Neutrophil (primary cell): ENCODE measurements at regions not wholly inside any gene's neighbourhood (a gene's known extent, or its start where the extent isn't known, plus 50 kb on each side); places are given as distances from the start of the nearest gene placed in this dataset.

ENCODE experiments used
- H3K27ac ChIP-seq: fragments of 200-600 bp; sonication (generic); 2 replicates; pipeline ENCODE4 v1.5.1; 2016; ENCODE audit warnings: mild to moderate bottlenecking, moderate library complexity
- H3K27me3 ChIP-seq: fragments of 200-600 bp; sonication (generic); 2 replicates; pipeline ENCODE4 v1.6.0; 2016; ENCODE audit warnings: mild to moderate bottlenecking
- H3K36me3 ChIP-seq: fragments of 200-600 bp; sonication (generic); 2 replicates; pipeline ENCODE4 v1.5.1; 2017
- H3K4me1 ChIP-seq, 2 experiments: fragments of 200-600 bp in 1 of 2; sonication (generic) in 1 of 2; 1 replicate in 1 of 2; 2 replicates in 1 of 2; pipeline versions ENCODE4 v1.5.1 to v1.6.1; 2013 to 2016; ENCODE audit warnings: low read depth in 1 of 2, low read length in 1 of 2, mild to moderate bottlenecking in 1 of 2, moderate library complexity in 1 of 2; ENCODE audit not compliant: control insufficient read depth in 1 of 2, insufficient read depth in 1 of 2
- H3K4me3 ChIP-seq, 2 experiments: fragments of 200-600 bp in 1 of 2; sonication (generic) in 1 of 2; 1 replicate in 1 of 2; 2 replicates in 1 of 2; pipeline ENCODE4 v1.5.1; 2013 to 2016; ENCODE audit warnings: low read depth in 1 of 2, low read length in 1 of 2, mild to moderate bottlenecking in 1 of 2, moderate library complexity in 1 of 2
- H3K9me3 ChIP-seq: fragments of 200-600 bp; sonication (generic); 2 replicates; pipeline ENCODE4 v1.5.1; 2016
- TF ChIP-seq, protein P1 (sequence below): fragments of 200-600 bp; sonication (generic); IDR thresholded peaks from 2 replicates; pipeline ENCODE4 v1.5.1; 2016; ENCODE audit warnings: antibody characterized with exemption

GRCh38 chr1:228982637-228983036, 247.4 kb downstream of the RHOU start:
- peaks cover 94% of the 10 kb centered on the region in 2 experiments for H3K4me1 ChIP-seq
- peak overlapping the region; percentile 85 for H3K27ac ChIP-seq
- TF ChIP-seq, protein P1, sequence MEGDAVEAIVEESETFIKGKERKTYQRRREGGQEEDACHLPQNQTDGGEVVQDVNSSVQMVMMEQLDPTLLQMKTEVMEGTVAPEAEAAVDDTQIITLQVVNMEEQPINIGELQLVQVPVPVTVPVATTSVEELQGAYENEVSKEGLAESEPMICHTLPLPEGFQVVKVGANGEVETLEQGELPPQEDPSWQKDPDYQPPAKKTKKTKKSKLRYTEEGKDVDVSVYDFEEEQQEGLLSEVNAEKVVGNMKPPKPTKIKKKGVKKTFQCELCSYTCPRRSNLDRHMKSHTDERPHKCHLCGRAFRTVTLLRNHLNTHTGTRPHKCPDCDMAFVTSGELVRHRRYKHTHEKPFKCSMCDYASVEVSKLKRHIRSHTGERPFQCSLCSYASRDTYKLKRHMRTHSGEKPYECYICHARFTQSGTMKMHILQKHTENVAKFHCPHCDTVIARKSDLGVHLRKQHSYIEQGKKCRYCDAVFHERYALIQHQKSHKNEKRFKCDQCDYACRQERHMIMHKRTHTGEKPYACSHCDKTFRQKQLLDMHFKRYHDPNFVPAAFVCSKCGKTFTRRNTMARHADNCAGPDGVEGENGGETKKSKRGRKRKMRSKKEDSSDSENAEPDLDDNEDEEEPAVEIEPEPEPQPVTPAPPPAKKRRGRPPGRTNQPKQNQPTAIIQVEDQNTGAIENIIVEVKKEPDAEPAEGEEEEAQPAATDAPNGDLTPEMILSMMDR = no peak
- peak overlapping the region in 1 of 2 experiments; percentile 9 for H3K4me3 ChIP-seq
- no peaks in the 10 kb centered on the region for H3K27me3 ChIP-seq
- no peaks in the 10 kb centered on the region for H3K9me3 ChIP-seq
- no peaks in the 10 kb centered on the region for H3K36me3 ChIP-seq

DNA sequence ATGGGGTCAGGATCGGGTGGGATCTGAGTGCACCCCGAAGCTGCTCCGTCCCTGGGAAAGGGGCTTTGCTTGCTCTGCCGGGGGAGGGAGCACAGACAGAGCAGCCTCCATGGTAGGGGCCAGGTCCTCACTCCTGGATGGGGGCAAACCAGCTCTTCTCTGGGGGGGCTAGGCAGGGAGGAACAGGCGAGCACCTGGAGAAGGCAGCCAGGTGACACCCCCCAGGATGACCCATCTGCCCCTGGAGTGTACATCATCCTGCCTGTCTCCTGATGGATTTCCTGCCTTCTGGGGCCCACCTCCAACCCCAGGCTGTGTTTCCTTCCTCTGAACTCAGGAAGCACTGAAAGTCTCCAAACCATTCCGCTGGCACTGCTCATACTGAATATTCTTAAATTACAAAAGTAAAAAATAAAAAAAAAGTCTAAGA, 248.0 kb downstream of the RHOU start:
- peak overlapping the region in 1 of 2 experiments; percentile 9 for H3K4me3 ChIP-seq
- no peaks in the 10 kb centered on the region for H3K36me3 ChIP-seq
- TF ChIP-seq, protein P1 = no peak
- H3K27me3 ChIP-seq = no peaks in the 10 kb centered on the region
- peaks cover 94 to 98% of the 10 kb centered on the region in 2 experiments for H3K4me1 ChIP-seq
- peak overlapping the region; percentile 85 for H3K27ac ChIP-seq
- H3K9me3 ChIP-seq = no peaks in the 10 kb centered on the region

GRCh38 chr1:228983661-228984060, 248.4 kb downstream of the RHOU start:
- Histone ChIP-seq H3K36me3 (no peaks in the 10 kb centered on the region), H3K4me3 (no peak overlapping the region), H3K27ac (peak overlapping the region; percentile 85), H3K27me3 (no peaks in the 10 kb centered on the region), H3K4me1 (peaks cover 89 to 94% of the 10 kb centered on the region in 2 experiments), H3K9me3 (no peaks in the 10 kb centered on the region)
- TF ChIP-seq, protein P1 = no peak

GRCh38 chr1:228984107-228984506, 248.8 kb downstream of the RHOU start:
- TF ChIP-seq, protein P1 = no peak
- peak overlapping the region; percentile 85 for H3K27ac ChIP-seq
- H3K4me1 ChIP-seq = peaks cover 85 to 90% of the 10 kb centered on the region in 2 experiments
- H3K27me3 ChIP-seq = no peaks in the 10 kb centered on the region
- no peaks in the 10 kb centered on the region for H3K9me3 ChIP-seq
- no peaks in the 10 kb centered on the region for H3K36me3 ChIP-seq
- no peak overlapping the region for H3K4me3 ChIP-seq

DNA sequence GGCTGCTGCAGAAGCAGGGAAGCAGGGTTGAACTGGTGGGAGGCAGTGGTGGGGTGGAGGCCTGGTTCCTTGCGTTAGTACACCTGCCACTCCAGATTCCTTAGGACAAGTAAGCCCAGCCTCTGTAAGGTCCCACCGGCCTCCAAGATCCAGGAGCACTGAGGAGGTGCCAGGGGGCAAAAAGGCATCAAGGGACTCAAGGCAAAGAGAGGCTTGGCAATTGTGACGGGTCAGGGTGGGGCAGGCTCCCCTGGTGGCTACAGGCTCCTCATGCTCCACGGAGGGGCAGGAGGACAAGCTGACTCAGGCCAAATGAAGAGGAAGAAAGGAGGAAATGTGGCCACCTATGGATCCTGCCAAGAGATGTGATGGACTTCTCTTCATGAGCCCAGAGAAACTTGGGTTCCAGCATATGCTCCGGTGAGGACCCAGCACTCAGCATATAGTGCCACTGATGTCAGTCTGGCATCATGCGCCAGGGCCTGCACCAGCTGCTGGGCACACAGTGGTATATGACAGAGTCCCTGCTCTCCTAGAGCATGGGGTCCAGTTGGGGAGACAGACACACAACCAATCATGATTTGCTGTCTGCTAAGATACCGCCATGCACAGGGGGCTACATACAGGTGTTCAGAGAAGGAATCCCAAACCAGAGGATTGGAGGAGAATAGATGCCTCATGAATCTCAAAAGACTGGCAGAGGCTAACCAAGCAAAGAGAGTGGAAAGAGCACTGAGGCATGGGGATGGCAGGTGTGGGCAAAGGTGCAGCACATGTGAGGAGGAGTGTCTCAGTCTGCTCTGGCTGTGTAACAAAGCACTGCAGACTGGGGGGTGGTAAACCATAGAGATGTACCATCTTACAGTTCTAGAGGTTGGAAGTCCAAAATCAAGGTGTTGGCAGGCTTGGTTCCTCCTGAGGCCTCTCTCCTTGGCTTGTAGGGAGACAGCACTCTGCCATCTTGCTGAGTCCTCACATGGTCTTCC, 249.7 kb downstream of the RHOU start:
- H3K9me3 ChIP-seq = no peaks in the 10 kb centered on the region
- no peak overlapping the region for H3K4me3 ChIP-seq
- TF ChIP-seq, protein P1 = no peak
- H3K27ac ChIP-seq = peak overlapping the region; percentile 85
- peaks cover 80 to 88% of the 10 kb centered on the region in 2 experiments for H3K4me1 ChIP-seq
- H3K27me3 ChIP-seq = no peaks in the 10 kb centered on the region
- no peaks in the 10 kb centered on the region for H3K36me3 ChIP-seq
